ENCODE measurements at regions not wholly inside any gene's neighbourhood (a gene's known extent, or its start where the extent isn't known, plus 50 kb on each side); places are given as distances from the start of the nearest gene placed in this dataset.

DNA sequence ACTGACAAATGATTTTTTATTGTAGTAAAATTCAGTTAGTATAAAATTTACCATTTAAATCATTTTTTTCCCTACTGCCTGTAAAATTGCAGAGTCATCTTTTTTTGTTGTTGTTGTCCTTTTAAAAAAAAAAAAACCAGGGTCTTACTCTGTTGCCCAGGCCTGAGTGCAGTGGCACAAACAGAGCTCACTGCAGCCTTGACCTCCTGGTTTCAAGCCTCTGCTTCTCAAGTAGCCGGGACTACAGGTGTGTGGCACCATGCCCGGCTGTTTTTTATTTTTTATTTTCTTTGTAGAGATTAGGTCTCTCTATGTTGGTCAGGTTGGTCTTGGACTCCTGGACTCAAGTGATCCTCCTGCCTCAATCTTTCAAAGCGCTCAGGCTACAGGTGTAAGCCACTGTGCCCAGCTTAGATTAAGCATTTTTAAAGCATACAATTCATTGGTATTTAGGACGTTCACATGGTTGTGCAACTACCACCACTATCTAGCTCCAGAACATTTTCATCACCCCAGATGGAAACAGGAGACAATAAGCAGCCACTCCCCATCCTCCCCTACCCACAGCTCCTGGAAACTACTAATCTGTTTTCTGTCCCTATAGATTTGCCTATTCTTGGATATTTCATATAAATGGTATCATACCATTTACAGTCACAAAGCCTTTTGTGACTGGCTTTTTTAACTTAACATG is 59.7 kb upstream of the PGRMC2 start:
- TF ChIP-seq CTCF (IDR thresholded peaks at IDR 0.05 in 8 of 11, conservative IDR thresholded peaks at IDR 0.05 in 3 of 11) (no peak), POLR2A (IDR thresholded peaks at IDR 0.05) (no peak)
